Gastroesophageal sphincter (tissue), 4 donors: ENCODE measurements at regions not wholly inside any gene's neighbourhood (a gene's known extent, or its start where the extent isn't known, plus 50 kb on each side); places are given as distances from the start of the nearest gene placed in this dataset.

Source experiments
- ATAC-seq: fragments of 150-250 bp; one replicate; pipeline ENCODE4 v1.9.1; 2016; ENCODE audit warnings: mild to moderate bottlenecking, moderate library complexity
- H3K27ac ChIP-seq, 4 donors: fragments of 200-600 bp; sonication (generic) in 3 of 4; 1 replicate in 3 of 4; 2 replicates in 1 of 4; pipeline ENCODE4 v1.5.1; 2016 to 2019
- H3K27me3 ChIP-seq: fragments of 200-600 bp; sonication (generic); one replicate; pipeline ENCODE4 v1.5.1; 2019
- H3K36me3 ChIP-seq, 2 donors: fragments of 200-600 bp; sonication (generic); one replicate each; pipeline ENCODE4 v1.5.1; 2019; ENCODE audit warnings: control low read depth in 1 of 2
- H3K4me1 ChIP-seq, 3 donors: fragments of 200-600 bp; sonication (generic); 1 replicate in 2 of 3; 2 replicates in 1 of 3; pipeline ENCODE4 v1.5.1; 2016 to 2019; ENCODE audit warnings: control low read depth in 2 of 3
- H3K4me3 ChIP-seq, 2 donors: fragments of 200-600 bp; sonication (generic); one replicate each; pipeline ENCODE4 v1.5.1; 2019; ENCODE audit warnings: mild to moderate bottlenecking in 1 of 2, moderate library complexity in 1 of 2
- H3K9me3 ChIP-seq, 3 donors: fragments of 200-600 bp; sonication (generic); one replicate each; pipeline ENCODE4 v1.5.1; 2017 to 2019; ENCODE audit warnings: control low read depth in 2 of 3
- CTCF ChIP-seq, 4 experiments: fragments of 200-600 bp in 2 of 4; fragments of 450-650 bp in 2 of 4; sonication (generic) in 1 of 4; IDR thresholded peaks; one replicate each; pipeline ENCODE4 v1.5.1; 2017 to 2019; ENCODE audit warnings: antibody characterized with exemption in 4 of 4, mild to moderate bottlenecking in 2 of 4, moderate library complexity in 2 of 4
- EP300 ChIP-seq: sonication (generic); formaldehyde crosslinking; IDR thresholded peaks from one replicate; pipeline ENCODE4 v1.6.1; 2017; ENCODE audit warnings: antibody characterized with exemption, mild to moderate bottlenecking
- POLR2A ChIP-seq, 2 donors: fragments of 450-650 bp; IDR thresholded peaks; one replicate each; pipeline ENCODE4 v1.6.1; 2017; ENCODE audit warnings: antibody characterized with exemption in 2 of 2, mild to moderate bottlenecking in 2 of 2, moderate library complexity in 1 of 2
- POLR2AphosphoS5 ChIP-seq: sonication (generic); formaldehyde crosslinking; IDR thresholded peaks from one replicate; pipeline ENCODE4 v1.6.1; 2017; ENCODE audit warnings: antibody characterized with exemption
- WGBS, 2 donors: methylation state at CpG; one replicate each; pipeline ENCODE4 v1.1.5; 2018; ENCODE audit warnings: low coverage in 1 of 2; 5-methylcytosine and 5-hydroxymethylcytosine counted together

GRCh38 chr6:19632230-19632629 lies 204.9 kb upstream of the ID4 start:
- ATAC-seq: no peak

GRCh38 chr6:19632786-19633185 lies 204.4 kb upstream of the ID4 start:
- ATAC-seq: no peak
- 11 to 25% methylated on average over 3 of the region's 3 CpGs for WGBS, 2 donors
- peak overlapping the region in 2 of 4 donors; percentile 41 to 59 for H3K27ac ChIP-seq

More at GRCh38 chr6:19632230-19632629, 204.9 kb upstream of the ID4 start:
- Histone ChIP-seq H3K36me3 (no peaks in the 10 kb centered on the region), H3K9me3 (no peaks in the 10 kb centered on the region), H3K4me3 (no peak overlapping the region), H3K27ac (peak overlapping the region in 3 of 4 donors; percentile 9 to 59 (median 41)), H3K4me1 (peaks cover 0 to 16% (median 0%) of the 10 kb centered on the region in 3 donors), H3K27me3 (no peaks in the 10 kb centered on the region)
- no peak for TF ChIP-seq POLR2A (IDR thresholded peaks at IDR 0.05)
- no peak for TF ChIP-seq POLR2AphosphoS5
- no peak for TF ChIP-seq EP300
- TF ChIP-seq CTCF (IDR thresholded peaks at IDR 0.05): no peak
- 52 to 60% methylated on average over 5 of the region's 5 CpGs for WGBS, 2 donors

GRCh38 chr6:19635728-19636127 lies 201.4 kb upstream of the ID4 start:
- ATAC-seq: no peak
- Histone ChIP-seq H3K4me3 (no peak overlapping the region), H3K27me3 (no peaks in the 10 kb centered on the region), H3K36me3 (no peaks in the 10 kb centered on the region), H3K4me1 (peaks cover 0 to 16% (median 0%) of the 10 kb centered on the region in 3 donors), H3K9me3 (no peaks in the 10 kb centered on the region), H3K27ac (no peak overlapping the region)
- TF ChIP-seq CTCF (IDR thresholded peaks at IDR 0.05) (no peak), EP300 (no peak), POLR2AphosphoS5 (no peak), POLR2A (IDR thresholded peaks at IDR 0.05) (no peak)
- 89 to 100% methylated on average over 2 of the region's 2 CpGs for WGBS, 2 donors

More at GRCh38 chr6:19632786-19633185, 204.4 kb upstream of the ID4 start:
- Histone ChIP-seq H3K4me1 (peaks cover 0 to 16% (median 0%) of the 10 kb centered on the region in 3 donors), H3K27me3 (no peaks in the 10 kb centered on the region), H3K9me3 (no peaks in the 10 kb centered on the region), H3K4me3 (no peak overlapping the region), H3K36me3 (no peaks in the 10 kb centered on the region)
- no peak for TF ChIP-seq POLR2AphosphoS5
- no peak for TF ChIP-seq POLR2A (IDR thresholded peaks at IDR 0.05)
- TF ChIP-seq EP300: no peak
- no peak for TF ChIP-seq CTCF (IDR thresholded peaks at IDR 0.05)

GRCh38 chr6:19637010-19637409 lies 200.2 kb upstream of the ID4 start:
- no peak for ATAC-seq
- no peak for TF ChIP-seq EP300
- no peak for TF ChIP-seq CTCF (IDR thresholded peaks at IDR 0.05)
- no peak for TF ChIP-seq POLR2AphosphoS5
- TF ChIP-seq POLR2A (IDR thresholded peaks at IDR 0.05): no peak
- 81 to 89% methylated on average over 1 of the region's 1 CpG for WGBS, 2 donors
- H3K27ac ChIP-seq: no peak overlapping the region
- H3K36me3 ChIP-seq: no peaks in the 10 kb centered on the region
- peaks cover 0 to 9% (median 0%) of the 10 kb centered on the region in 3 donors for H3K4me1 ChIP-seq
- H3K27me3 ChIP-seq: no peaks in the 10 kb centered on the region
- H3K4me3 ChIP-seq: no peak overlapping the region
- H3K9me3 ChIP-seq: no peaks in the 10 kb centered on the region

- H3K4me1 ChIP-seq: no peaks in the 10 kb centered on the region
- no peaks in the 10 kb centered on the region for H3K27me3 ChIP-seq
- H3K9me3 ChIP-seq: no peaks in the 10 kb centered on the region
- no peaks in the 10 kb centered on the region for H3K36me3 ChIP-seq
- 72 to 81% methylated on average over 2 to 3 of the region's 9 CpGs for WGBS, 2 donors
- no peak for TF ChIP-seq POLR2AphosphoS5
- no peak for TF ChIP-seq POLR2A (IDR thresholded peaks at IDR 0.05)
- TF ChIP-seq EP300: no peak
- TF ChIP-seq CTCF (IDR thresholded peaks at IDR 0.05): no peak
- no peak overlapping the region for H3K27ac ChIP-seq
- no peak overlapping the region for H3K4me3 ChIP-seq
- no peak for ATAC-seq
These were observed 198.2 kb upstream of the ID4 start for GRCh38 chr6:19638931-19639330.
